ENCODE measurements at regions not wholly inside any gene's neighbourhood (a gene's known extent, or its start where the extent isn't known, plus 50 kb on each side); places are given as distances from the start of the nearest gene placed in this dataset.

DNA sequence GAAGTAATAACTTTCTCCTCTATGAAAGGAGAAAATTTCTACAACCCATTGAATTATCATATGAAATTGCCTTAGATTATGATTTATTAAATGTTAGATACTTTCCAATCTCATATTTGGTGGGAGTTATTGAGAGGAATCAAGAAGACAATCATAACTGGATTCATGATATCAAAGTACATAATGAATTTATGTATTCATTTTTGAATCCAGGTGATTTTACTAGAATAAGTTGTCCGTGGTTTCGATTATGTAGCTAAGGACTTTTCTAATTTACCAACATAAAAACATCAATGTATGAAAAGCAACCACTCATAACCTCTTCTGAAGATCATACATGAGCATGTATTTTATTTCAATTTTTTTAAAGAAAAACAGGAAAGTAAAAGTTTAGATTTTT is 1225.0 kb upstream of the MIR17HG start:
- DNase-seq (ENCODE audit: low spot score), result no peak
- intact Hi-C loops (cut with DNase I), result no loop called here

DNA sequence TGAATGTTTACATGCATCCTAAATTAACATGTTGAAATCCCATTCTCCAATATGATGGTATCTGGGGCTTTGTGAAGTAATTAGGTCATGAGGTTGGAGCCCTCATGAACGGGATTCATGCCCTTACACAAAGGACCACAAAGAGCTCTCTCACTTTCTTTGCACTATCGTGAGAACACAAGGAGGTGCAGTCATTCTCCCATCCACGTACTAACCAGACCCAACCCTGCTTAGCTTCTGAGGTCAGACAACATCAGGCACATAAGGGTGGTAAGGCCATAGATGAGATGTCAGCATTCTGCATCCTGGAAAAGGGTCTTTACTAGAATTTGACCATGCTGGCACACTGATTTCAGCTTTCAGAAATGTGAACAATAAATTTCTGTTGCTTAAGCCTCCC is 1211.9 kb upstream of the MIR17HG start:
- no peak for DNase-seq (ENCODE audit: low spot score)
- intact Hi-C loops (cut with DNase I), result no loop called here

DNA sequence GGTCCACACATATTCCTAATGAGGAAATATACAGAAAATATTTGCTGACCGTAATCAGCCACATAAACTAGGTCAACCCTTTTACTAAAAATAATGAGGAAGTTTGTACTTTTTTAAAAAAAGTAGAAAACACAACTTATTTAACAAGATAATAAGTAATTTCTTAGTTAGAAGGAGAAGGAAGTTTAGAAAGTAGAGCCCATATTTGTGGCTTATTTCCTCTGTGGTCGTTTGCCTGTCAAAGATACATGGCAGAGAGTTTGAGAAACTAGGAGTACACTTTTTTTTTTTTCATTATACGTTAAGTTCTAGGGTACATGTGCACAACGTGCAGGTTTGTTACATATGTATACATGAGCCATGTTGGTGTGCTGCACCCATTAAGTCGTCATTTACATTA is 1205.2 kb upstream of the MIR17HG start:
- no peak for DNase-seq (ENCODE audit: low spot score)
- intact Hi-C loops (cut with DNase I), result no loop called here

DNA sequence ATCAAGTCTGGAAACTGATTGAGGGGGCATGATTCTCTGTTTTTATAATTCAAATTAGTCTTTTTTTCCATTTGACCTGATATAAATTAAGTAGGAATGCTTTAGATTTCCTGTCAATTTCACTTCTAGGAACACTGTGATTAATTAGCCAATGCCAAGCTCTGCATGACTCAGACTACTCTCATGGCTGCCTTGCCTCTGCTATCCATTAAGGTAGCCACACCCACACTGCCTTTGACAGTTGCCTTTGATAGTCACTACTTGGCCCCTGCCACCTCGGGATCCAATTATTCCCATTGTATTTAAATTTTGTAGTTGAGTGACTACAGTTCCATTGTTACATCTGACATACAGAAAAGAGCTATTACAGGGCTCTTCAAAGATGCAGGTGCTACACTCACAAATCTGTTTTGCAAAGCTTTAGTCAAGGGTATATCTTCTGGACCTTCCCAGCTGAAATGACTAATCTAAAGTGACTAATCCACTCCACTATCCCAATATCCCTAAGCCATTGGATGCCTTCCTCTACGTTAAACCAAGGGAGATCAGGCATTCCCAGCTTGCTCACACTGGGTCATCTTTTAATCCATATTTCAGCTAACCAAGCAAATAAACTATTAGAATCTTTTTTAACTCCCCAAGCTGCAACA is 1193.1 kb upstream of the MIR17HG start:
- intact Hi-C loops (cut with DNase I), result no loop called here
- DNase-seq (ENCODE audit: low spot score), result no peak

DNA sequence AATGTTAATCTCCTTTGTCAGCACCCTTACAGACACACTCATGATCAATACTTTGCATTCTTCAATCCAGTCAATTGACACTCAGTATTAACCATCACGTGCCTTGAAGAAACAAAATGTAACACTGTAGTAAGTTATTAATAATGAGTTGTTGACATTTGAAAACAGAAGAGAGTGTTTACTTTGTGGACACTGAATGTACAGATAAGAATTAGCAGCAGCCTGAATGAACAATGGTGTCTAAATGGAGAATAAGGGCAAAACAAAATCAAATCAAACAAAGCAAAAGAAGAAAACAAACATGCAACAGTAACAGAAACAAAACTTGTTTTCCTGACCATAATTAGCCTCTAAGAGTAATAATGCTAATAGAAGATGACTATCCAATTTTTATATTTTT is 1191.1 kb upstream of the MIR17HG start:
- intact Hi-C loops (cut with DNase I), result no loop called here
- no peak for DNase-seq (ENCODE audit: low spot score)

DNA sequence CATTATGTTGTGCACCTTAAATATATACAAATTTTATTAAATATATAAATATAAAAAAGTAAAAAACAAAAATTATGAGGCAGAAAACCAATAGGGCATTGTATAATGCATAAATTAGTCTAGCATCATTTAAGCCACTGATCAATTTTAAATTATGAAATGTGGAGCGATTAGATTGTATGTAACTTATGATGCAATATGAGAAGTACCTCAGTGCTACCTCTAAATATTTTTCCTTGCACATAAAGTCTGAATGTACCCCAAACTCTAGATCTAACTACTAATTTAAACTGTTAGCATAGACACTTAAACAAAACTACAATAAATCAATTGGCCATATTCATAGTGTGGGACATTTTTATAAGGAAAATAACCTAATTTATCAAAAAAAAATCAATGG is 1178.5 kb upstream of the MIR17HG start:
- no peak for DNase-seq (ENCODE audit: low spot score)
- intact Hi-C loops (cut with DNase I), result no loop called here

DNA sequence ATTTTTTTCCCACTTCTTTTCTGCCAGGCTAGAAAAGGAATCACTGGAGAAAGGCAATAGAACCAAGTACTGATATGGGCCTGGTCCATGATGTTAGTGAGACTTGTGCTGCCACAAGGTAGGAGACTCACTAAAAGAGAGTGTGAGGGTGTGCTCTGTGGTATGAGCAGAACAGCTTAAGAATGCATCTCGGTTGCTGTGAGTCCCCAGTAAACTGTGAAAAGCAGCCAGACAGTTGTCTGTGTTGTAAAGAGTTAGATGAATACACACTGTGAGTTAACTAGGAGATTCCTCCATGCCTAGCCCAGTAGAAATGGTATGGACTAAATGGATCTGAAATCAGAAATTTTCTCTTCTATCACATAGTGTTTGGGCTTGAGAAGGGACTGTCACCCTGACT is 1177.3 kb upstream of the MIR17HG start:
- intact Hi-C loops (cut with DNase I), result no loop called here
- no peak for DNase-seq (ENCODE audit: low spot score)

GRCh38 chr13:90171649-90172048 is 1175.8 kb upstream of the MIR17HG start:
- no peak for DNase-seq (ENCODE audit: low spot score)
- intact Hi-C loops (cut with DNase I), result no loop called here

DNA sequence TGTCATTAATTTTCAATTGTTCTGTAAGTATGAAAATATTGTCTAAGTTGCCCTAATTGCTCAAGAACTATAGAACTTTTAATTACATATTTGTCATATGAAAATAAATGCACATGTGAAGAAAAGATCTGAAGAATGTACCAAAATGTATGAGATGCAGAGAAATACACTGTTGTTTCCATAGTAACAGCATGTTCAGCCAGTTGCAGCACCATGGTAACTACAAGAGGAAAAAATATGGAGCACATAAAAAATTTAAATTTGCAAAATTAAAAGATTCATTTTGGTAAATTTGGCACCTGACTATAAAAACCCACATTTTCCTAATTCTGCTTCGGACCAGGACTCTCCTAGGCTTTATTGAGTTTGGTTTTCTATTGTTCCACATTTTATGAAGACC is 1170.0 kb upstream of the MIR17HG start:
- intact Hi-C loops (cut with DNase I), result no loop called here
- no peak for DNase-seq (ENCODE audit: low spot score)

GRCh38 chr13:90184355-90184754 is 1163.1 kb upstream of the MIR17HG start:
- intact Hi-C loops (cut with DNase I), result no loop called here
- no peak for DNase-seq (ENCODE audit: low spot score)

DNA sequence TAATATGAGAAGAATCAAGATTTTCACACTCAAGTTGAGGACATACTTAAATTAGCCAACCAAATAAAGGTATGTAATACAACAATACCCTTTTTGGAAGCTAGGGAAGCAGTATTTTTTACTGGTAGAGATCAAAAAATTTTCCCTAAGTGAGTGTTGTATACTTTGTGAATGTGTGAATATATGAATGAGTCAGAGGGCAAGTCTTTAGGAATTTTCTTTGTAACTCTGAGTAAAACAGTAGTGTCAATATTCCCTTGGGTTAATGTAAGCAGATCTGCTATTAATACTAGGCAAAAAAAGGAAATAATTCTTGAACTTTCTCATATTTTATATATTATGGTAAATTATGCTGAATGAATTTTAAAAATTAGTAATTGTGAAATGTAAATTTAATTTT is 1161.8 kb upstream of the MIR17HG start:
- DNase-seq (ENCODE audit: low spot score), result no peak
- intact Hi-C loops (cut with DNase I), result no loop called here

GRCh38 chr13:90187478-90188350 is 1159.8 kb upstream of the MIR17HG start:
- DNase-seq (ENCODE audit: low spot score), result no peak
- intact Hi-C loops (cut with DNase I), result no loop called here

DNA sequence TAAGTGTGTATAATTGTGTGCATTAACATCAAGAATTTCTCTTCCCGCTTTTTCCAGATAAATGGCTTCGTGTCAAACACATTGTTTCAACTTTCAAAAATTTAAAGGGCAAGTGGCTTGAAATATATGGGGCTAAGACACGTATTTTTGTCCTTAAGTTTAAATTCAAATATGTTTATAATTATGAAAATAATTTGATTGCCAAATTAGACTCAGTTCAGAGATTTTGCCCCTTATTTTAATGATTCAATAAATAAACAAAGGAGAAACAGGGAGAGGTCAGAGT is 1159.2 kb upstream of the MIR17HG start:
- intact Hi-C loops (cut with DNase I), result no loop called here
- no peak for DNase-seq (ENCODE audit: low spot score)

- intact Hi-C loops (cut with DNase I), result no loop called here
- DNase-seq (ENCODE audit: low spot score), result no peak
Observed at GRCh38 chr13:90197722-90198121, 1149.8 kb upstream of the MIR17HG start.

- intact Hi-C loops (cut with DNase I), result no loop called here
- no peak for DNase-seq (ENCODE audit: low spot score)
Observed at GRCh38 chr13:90201202-90201601, 1146.3 kb upstream of the MIR17HG start.

DNA sequence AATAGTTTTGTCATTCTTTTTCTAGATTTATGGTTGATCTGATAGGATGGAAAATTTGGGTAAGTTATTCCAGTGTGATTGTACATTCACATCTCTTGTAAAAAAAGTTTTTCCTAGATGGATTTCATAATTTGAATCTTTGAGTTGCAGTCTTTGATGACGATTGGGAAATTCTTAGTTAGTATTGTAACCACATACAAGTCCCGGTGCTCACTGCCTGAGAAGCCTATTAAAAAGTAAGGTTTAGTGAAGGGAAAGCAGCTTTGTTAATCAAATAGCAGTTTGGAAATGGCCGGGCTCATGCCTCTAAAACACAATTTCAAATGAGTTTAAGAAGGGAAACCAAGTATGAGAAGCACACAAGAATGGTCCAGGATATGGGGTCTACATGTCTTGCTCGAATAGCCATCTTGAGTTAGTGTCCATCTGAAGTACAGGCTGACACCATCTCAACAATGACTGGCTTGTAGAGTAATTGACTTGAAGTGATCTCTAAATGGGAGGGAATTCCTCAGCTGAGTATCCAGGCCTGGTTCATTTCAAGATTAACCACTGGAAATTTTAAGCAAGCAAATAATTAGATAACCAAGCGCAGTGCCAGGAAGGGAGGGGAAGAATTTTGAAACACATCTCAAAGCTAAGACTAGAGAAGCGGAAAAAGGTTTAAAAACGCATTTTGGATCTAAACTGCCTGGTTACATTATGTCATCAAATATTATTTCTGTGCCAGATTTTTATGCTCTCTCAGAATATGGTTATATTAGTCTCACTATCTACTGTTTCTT is 1145.6 kb upstream of the MIR17HG start:
- intact Hi-C loops (cut with DNase I), result no loop called here
- no peak for DNase-seq (ENCODE audit: low spot score)

DNA sequence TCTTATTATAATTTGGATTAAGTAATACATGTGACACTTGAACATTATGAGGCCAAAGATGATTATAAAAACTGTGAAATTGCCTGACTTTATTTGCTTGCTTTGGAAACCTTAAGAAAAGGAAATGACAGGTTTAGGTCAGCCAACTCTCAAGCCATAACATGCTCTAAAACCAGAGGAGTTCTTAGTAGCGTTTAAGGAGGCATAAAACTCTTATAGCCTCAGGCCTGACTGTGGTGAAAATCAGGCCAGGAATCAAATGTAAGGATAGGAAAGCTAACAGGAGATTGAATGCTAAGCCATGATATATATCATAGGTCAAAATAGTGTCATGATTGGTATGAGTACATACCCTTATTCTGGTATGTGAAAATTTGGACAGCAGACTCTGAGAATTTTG is 1142.4 kb upstream of the MIR17HG start:
- intact Hi-C loops (cut with DNase I), result no loop called here
- no peak for DNase-seq (ENCODE audit: low spot score)

GRCh38 chr13:90205911-90206310 is 1141.6 kb upstream of the MIR17HG start:
- intact Hi-C loops (cut with DNase I), result no loop called here
- no peak for DNase-seq (ENCODE audit: low spot score)

- intact Hi-C loops (cut with DNase I), result no loop called here
- DNase-seq (ENCODE audit: low spot score), result no peak
Observed at GRCh38 chr13:90217275-90217674, 1130.2 kb upstream of the MIR17HG start.

DNA sequence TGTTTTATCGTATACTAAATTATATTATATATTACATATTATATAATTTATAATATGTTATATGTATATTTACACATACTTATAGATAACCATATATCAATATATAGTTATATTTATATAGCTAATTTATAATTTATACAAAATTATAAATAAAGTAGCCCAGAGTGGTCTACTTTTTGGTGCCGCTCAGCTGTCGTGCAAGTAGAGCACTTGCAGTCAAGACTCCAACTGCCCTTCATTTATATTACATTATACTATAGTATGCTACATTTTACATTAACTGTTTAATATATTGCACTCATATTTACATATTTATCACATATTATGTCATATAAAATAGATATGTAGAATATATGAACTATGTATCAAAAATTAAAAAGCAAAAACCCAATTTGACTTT is 1124.7 kb upstream of the MIR17HG start:
- intact Hi-C loops (cut with DNase I), result no loop called here
- DNase-seq (ENCODE audit: low spot score), result no peak

- intact Hi-C loops (cut with DNase I), result no loop called here
- DNase-seq (ENCODE audit: low spot score), result no peak
Observed at GRCh38 chr13:90230311-90230710, 1117.2 kb upstream of the MIR17HG start.

Data from posterior vena cava (tissue), 2 donors.